Ishikawa (cell line): ENCODE measurements at regions not wholly inside any gene's neighbourhood (a gene's known extent, or its start where the extent isn't known, plus 50 kb on each side); places are given as distances from the start of the nearest gene placed in this dataset.

Source experiments
- CEBPB ChIP-seq: IDR thresholded peaks from 2 replicates; pipeline ENCODE4 v1.6.1; 2012
- CREB1 ChIP-seq: IDR thresholded peaks from 2 replicates; pipeline ENCODE4 v1.6.1; 2012; ENCODE audit warnings: low read depth
- EGR1 ChIP-seq: IDR thresholded peaks from 2 replicates; pipeline ENCODE4 v1.6.1; 2012
- EP300 ChIP-seq: IDR thresholded peaks from 2 replicates; pipeline ENCODE4 v1.6.1; 2012; ENCODE audit warnings: borderline replicate concordance
- FOXM1 ChIP-seq: IDR thresholded peaks from 2 replicates; pipeline ENCODE4 v1.6.1; 2012; ENCODE audit warnings: low read depth, borderline replicate concordance
- MAX ChIP-seq: IDR thresholded peaks from 2 replicates; pipeline ENCODE4 v1.6.1; 2012
- NFIC ChIP-seq: IDR thresholded peaks from 2 replicates; pipeline ENCODE4 v1.6.1; 2012
- RAD21 ChIP-seq: IDR thresholded peaks from 2 replicates; pipeline ENCODE4 v1.6.1; 2012; ENCODE audit warnings: low read depth
- REST ChIP-seq: IDR thresholded peaks from 2 replicates; pipeline ENCODE4 v1.6.1; 2012; ENCODE audit warnings: low read depth, mild to moderate bottlenecking
- TAF1 ChIP-seq: IDR thresholded peaks from 2 replicates; pipeline ENCODE4 v1.6.1; 2012; ENCODE audit warnings: low read depth, mild to moderate bottlenecking
- TCF12 ChIP-seq: IDR thresholded peaks from 2 replicates; pipeline ENCODE4 v1.6.1; 2012; ENCODE audit warnings: low read depth
- TEAD4 ChIP-seq: IDR thresholded peaks from 2 replicates; pipeline ENCODE4 v1.6.1; 2012
- USF1 ChIP-seq: IDR thresholded peaks from 2 replicates; pipeline ENCODE4 v1.6.1; 2012
- YY1 ChIP-seq: IDR thresholded peaks from 2 replicates; pipeline ENCODE4 v1.6.1; 2012; ENCODE audit warnings: low read depth
- ZBTB7A ChIP-seq: IDR thresholded peaks from 2 replicates; pipeline ENCODE4 v1.6.1; 2012; ENCODE audit warnings: low read depth

- TF ChIP-seq YY1, result no peak
- no peak for TF ChIP-seq MAX
- TF ChIP-seq TEAD4, result no peak
- TF ChIP-seq FOXM1, result no peak
- TF ChIP-seq TAF1, result no peak
- TF ChIP-seq USF1, result no peak
- TF ChIP-seq EP300, result no peak
- no peak for TF ChIP-seq NFIC
- no peak for TF ChIP-seq CREB1
- TF ChIP-seq RAD21, result no peak
These were observed 500.6 kb upstream of the IGFBP3 start for GRCh38 chr7:46421441-46422230.

GRCh38 chr7:46414946-46415345 is 493.9 kb upstream of the IGFBP3 start:
- TF ChIP-seq RAD21 (no peak), EGR1 (no peak), TCF12 (no peak), USF1 (no peak), TEAD4 (no peak), CEBPB (no peak), REST (no peak), YY1 (no peak), EP300 (no peak), TAF1 (no peak), NFIC (no peak), MAX (no peak), CREB1 (no peak), ZBTB7A (no peak)

- TF ChIP-seq TEAD4, result no peak
- no peak for TF ChIP-seq USF1
These were observed 490.2 kb upstream of the IGFBP3 start for GRCh38 chr7:46411236-46411635.

GRCh38 chr7:46407125-46407524 is 486.1 kb upstream of the IGFBP3 start:
- TF ChIP-seq EGR1, result no peak
- no peak for TF ChIP-seq RAD21
- TF ChIP-seq REST, result no peak
- no peak for TF ChIP-seq CEBPB
- TF ChIP-seq TCF12, result no peak
- no peak for TF ChIP-seq TAF1
- TF ChIP-seq TEAD4, result no peak
- TF ChIP-seq YY1, result no peak
- no peak for TF ChIP-seq MAX
- no peak for TF ChIP-seq EP300
- TF ChIP-seq FOXM1, result no peak
- TF ChIP-seq USF1, result no peak
- no peak for TF ChIP-seq NFIC
- no peak for TF ChIP-seq CREB1
- no peak for TF ChIP-seq ZBTB7A

- TF ChIP-seq TEAD4 (0 out of 2 replicates have a peak, but pooled peaks have one; percentile 17), MAX (no peak)
These were observed 476.5 kb upstream of the IGFBP3 start for GRCh38 chr7:46397591-46397990.
